ENCODE measurements at regions not wholly inside any gene's neighbourhood (a gene's known extent, or its start where the extent isn't known, plus 50 kb on each side); places are given as distances from the start of the nearest gene placed in this dataset.
"Not testable (repeated sequence)": the region's sequence is repeated elsewhere in the genome, so short reads cannot be mapped to it uniquely, and the experiment has no call there.

- Histone ChIP-seq H2BK5ac (ENCODE audit: low read length) (no peak overlapping the region), H2AK5ac (ENCODE audit: low read length) (no peak overlapping the region), H3K4me1 (ENCODE audit: control insufficient read depth, low read depth, low read length) (no peaks in the 10 kb centered on the region), H3K4me2 (ENCODE audit: low read length) (no peak overlapping the region), H3K36me3 (ENCODE audit: control insufficient read depth, insufficient read depth, low read length) (no peaks in the 10 kb centered on the region), H4K8ac (ENCODE audit: low read depth, low read length) (no peak overlapping the region), H4K5ac (ENCODE audit: low read length) (no peak overlapping the region), H2BK15ac (replicated peaks; ENCODE audit: low read depth) (no peak overlapping the region), H3K18ac (ENCODE audit: low read length) (no peak overlapping the region), H3K4me3 (ENCODE audit: low read length) (no peak overlapping the region), H2BK120ac (ENCODE audit: low read depth, low read length) (no peak overlapping the region), H3K27ac (ENCODE audit: low read depth, low read length) (no peak overlapping the region), H3K27me3 (ENCODE audit: insufficient read depth, low read length, poor library complexity) (no peaks in the 10 kb centered on the region), H3K79me1 (ENCODE audit: low read length) (no peaks in the 10 kb centered on the region), H3K56ac (ENCODE audit: low read length) (no peak overlapping the region), H3K9ac (ENCODE audit: low read length) (no peak overlapping the region), H3K23ac (ENCODE audit: low read length) (no peak overlapping the region), H3K4ac (ENCODE audit: low read depth, low read length) (no peak overlapping the region), H3K79me2 (ENCODE audit: control insufficient read depth, insufficient read depth, low read length) (no peaks in the 10 kb centered on the region)
- no peak for DNase-seq
These were observed 1476.9 kb downstream of the OTOL1 start for GRCh38 chr3:162973428-162973917.

GRCh38 chr3:162978136-162978535 is 1481.5 kb downstream of the OTOL1 start:
- Histone ChIP-seq H3K4me2 (ENCODE audit: low read length) (no peak overlapping the region), H3K79me2 (ENCODE audit: control insufficient read depth, insufficient read depth, low read length) (no peaks in the 10 kb centered on the region), H2BK120ac (ENCODE audit: low read depth, low read length) (no peak overlapping the region), H2BK5ac (ENCODE audit: low read length) (no peak overlapping the region), H3K18ac (ENCODE audit: low read length) (no peak overlapping the region), H3K27me3 (ENCODE audit: insufficient read depth, low read length, poor library complexity) (no peaks in the 10 kb centered on the region), H3K4me3 (ENCODE audit: low read length) (no peak overlapping the region), H2BK15ac (replicated peaks; ENCODE audit: low read depth) (no peak overlapping the region), H3K4ac (ENCODE audit: low read depth, low read length) (no peak overlapping the region), H2AK5ac (ENCODE audit: low read length) (no peak overlapping the region), H4K8ac (ENCODE audit: low read depth, low read length) (no peak overlapping the region), H3K23ac (ENCODE audit: low read length) (no peak overlapping the region), H3K79me1 (ENCODE audit: low read length) (no peaks in the 10 kb centered on the region), H3K27ac (ENCODE audit: low read depth, low read length) (no peak overlapping the region), H3K56ac (ENCODE audit: low read length) (no peak overlapping the region), H3K4me1 (ENCODE audit: control insufficient read depth, low read depth, low read length) (no peaks in the 10 kb centered on the region), H3K9ac (ENCODE audit: low read length) (no peak overlapping the region), H3K36me3 (ENCODE audit: control insufficient read depth, insufficient read depth, low read length) (no peaks in the 10 kb centered on the region), H4K5ac (ENCODE audit: low read length) (no peak overlapping the region)
- DNase-seq = no peak
- no CpG with 5 or more reads among the region's 2 CpGs for WGBS (ENCODE audit: extremely low coverage, insufficient coverage, low lambda C conversion rate)

- Histone ChIP-seq H3K4me2 (ENCODE audit: low read length) (no peak overlapping the region), H3K27ac (ENCODE audit: low read depth, low read length) (no peak overlapping the region), H3K23ac (ENCODE audit: low read length) (no peak overlapping the region), H2BK15ac (replicated peaks; ENCODE audit: low read depth) (no peak overlapping the region), H2BK5ac (ENCODE audit: low read length) (no peak overlapping the region), H3K27me3 (ENCODE audit: insufficient read depth, low read length, poor library complexity) (no peaks in the 10 kb centered on the region), H3K4me3 (ENCODE audit: low read length) (no peak overlapping the region), H3K56ac (ENCODE audit: low read length) (no peak overlapping the region), H4K8ac (ENCODE audit: low read depth, low read length) (no peak overlapping the region), H3K4me1 (ENCODE audit: control insufficient read depth, low read depth, low read length) (no peaks in the 10 kb centered on the region), H3K18ac (ENCODE audit: low read length) (no peak overlapping the region), H4K5ac (ENCODE audit: low read length) (no peak overlapping the region), H3K36me3 (ENCODE audit: control insufficient read depth, insufficient read depth, low read length) (no peaks in the 10 kb centered on the region), H2AK5ac (ENCODE audit: low read length) (no peak overlapping the region), H2BK120ac (ENCODE audit: low read depth, low read length) (no peak overlapping the region), H3K9ac (ENCODE audit: low read length) (no peak overlapping the region), H3K4ac (ENCODE audit: low read depth, low read length) (no peak overlapping the region), H3K79me1 (ENCODE audit: low read length) (no peaks in the 10 kb centered on the region), H3K79me2 (ENCODE audit: control insufficient read depth, insufficient read depth, low read length) (no peaks in the 10 kb centered on the region)
- WGBS (ENCODE audit: extremely low coverage, insufficient coverage, low lambda C conversion rate) = no CpG with 5 or more reads among the region's 4 CpGs
- peak; percentile 53 for DNase-seq
These were observed 1488.1 kb downstream of the OTOL1 start for GRCh38 chr3:162984746-162985145.

- not testable (repeated sequence) for H3K4me1 ChIP-seq (ENCODE audit: control insufficient read depth, low read depth, low read length); H3K18ac ChIP-seq (ENCODE audit: low read length); H2AK5ac ChIP-seq (ENCODE audit: low read length); H2BK120ac ChIP-seq (ENCODE audit: low read depth, low read length); H3K56ac ChIP-seq (ENCODE audit: low read length); H3K79me2 ChIP-seq (ENCODE audit: control insufficient read depth, insufficient read depth, low read length); DNase-seq; H3K4me2 ChIP-seq (ENCODE audit: low read length); H2BK5ac ChIP-seq (ENCODE audit: low read length); H4K5ac ChIP-seq (ENCODE audit: low read length); H3K79me1 ChIP-seq (ENCODE audit: low read length); H3K4ac ChIP-seq (ENCODE audit: low read depth, low read length); H3K36me3 ChIP-seq (ENCODE audit: control insufficient read depth, insufficient read depth, low read length); H3K23ac ChIP-seq (ENCODE audit: low read length); H3K27me3 ChIP-seq (ENCODE audit: insufficient read depth, low read length, poor library complexity); H2BK15ac ChIP-seq (replicated peaks; ENCODE audit: low read depth); H3K27ac ChIP-seq (ENCODE audit: low read depth, low read length); H3K4me3 ChIP-seq (ENCODE audit: low read length); H3K9ac ChIP-seq (ENCODE audit: low read length); H4K8ac ChIP-seq (ENCODE audit: low read depth, low read length)
- no CpG with 5 or more reads among the region's 33 CpGs for WGBS (ENCODE audit: extremely low coverage, insufficient coverage, low lambda C conversion rate)
These were observed 1490.6 kb downstream of the OTOL1 start for GRCh38 chr3:162987085-162987794.

- Histone ChIP-seq H3K18ac (ENCODE audit: low read length) (no peak overlapping the region), H4K8ac (ENCODE audit: low read depth, low read length) (no peak overlapping the region), H3K4me2 (ENCODE audit: low read length) (no peak overlapping the region), H2BK120ac (ENCODE audit: low read depth, low read length) (no peak overlapping the region), H3K27me3 (ENCODE audit: insufficient read depth, low read length, poor library complexity) (no peaks in the 10 kb centered on the region), H3K36me3 (ENCODE audit: control insufficient read depth, insufficient read depth, low read length) (no peaks in the 10 kb centered on the region), H3K56ac (ENCODE audit: low read length) (no peak overlapping the region), H3K4me1 (ENCODE audit: control insufficient read depth, low read depth, low read length) (no peaks in the 10 kb centered on the region), H3K79me1 (ENCODE audit: low read length) (no peaks in the 10 kb centered on the region), H3K79me2 (ENCODE audit: control insufficient read depth, insufficient read depth, low read length) (no peaks in the 10 kb centered on the region), H3K27ac (ENCODE audit: low read depth, low read length) (no peak overlapping the region), H3K23ac (ENCODE audit: low read length) (no peak overlapping the region), H2BK5ac (ENCODE audit: low read length) (no peak overlapping the region), H2AK5ac (ENCODE audit: low read length) (no peak overlapping the region), H3K9ac (ENCODE audit: low read length) (no peak overlapping the region), H3K4ac (ENCODE audit: low read depth, low read length) (no peak overlapping the region), H3K4me3 (ENCODE audit: low read length) (no peak overlapping the region), H4K5ac (ENCODE audit: low read length) (no peak overlapping the region), H2BK15ac (replicated peaks; ENCODE audit: low read depth) (no peak overlapping the region)
- no peak for DNase-seq
- no CpG with 5 or more reads among the region's 2 CpGs for WGBS (ENCODE audit: extremely low coverage, insufficient coverage, low lambda C conversion rate)
These were observed 1496.1 kb downstream of the OTOL1 start for GRCh38 chr3:162992741-162993140.

- Histone ChIP-seq H2BK120ac (ENCODE audit: low read depth, low read length) (no peak overlapping the region), H3K27me3 (ENCODE audit: insufficient read depth, low read length, poor library complexity) (no peaks in the 10 kb centered on the region), H3K79me2 (ENCODE audit: control insufficient read depth, insufficient read depth, low read length) (no peaks in the 10 kb centered on the region), H3K4me3 (ENCODE audit: low read length) (no peak overlapping the region), H3K36me3 (ENCODE audit: control insufficient read depth, insufficient read depth, low read length) (no peaks in the 10 kb centered on the region), H4K8ac (ENCODE audit: low read depth, low read length) (no peak overlapping the region), H3K4me2 (ENCODE audit: low read length) (no peak overlapping the region), H2BK5ac (ENCODE audit: low read length) (no peak overlapping the region), H3K56ac (ENCODE audit: low read length) (no peak overlapping the region), H2AK5ac (ENCODE audit: low read length) (no peak overlapping the region), H3K23ac (ENCODE audit: low read length) (no peak overlapping the region), H3K18ac (ENCODE audit: low read length) (no peak overlapping the region), H2BK15ac (replicated peaks; ENCODE audit: low read depth) (no peak overlapping the region), H3K27ac (ENCODE audit: low read depth, low read length) (no peak overlapping the region), H3K4ac (ENCODE audit: low read depth, low read length) (no peak overlapping the region), H3K4me1 (ENCODE audit: control insufficient read depth, low read depth, low read length) (no peaks in the 10 kb centered on the region), H3K79me1 (ENCODE audit: low read length) (no peaks in the 10 kb centered on the region), H4K5ac (ENCODE audit: low read length) (no peak overlapping the region), H3K9ac (ENCODE audit: low read length) (no peak overlapping the region)
- no CpG with 5 or more reads among the region's 1 CpG for WGBS (ENCODE audit: extremely low coverage, insufficient coverage, low lambda C conversion rate)
- DNase-seq = peak; percentile 4
These were observed 1497.6 kb downstream of the OTOL1 start for GRCh38 chr3:162994165-162994564.
